ENCODE measurements at regions not wholly inside any gene's neighbourhood (a gene's known extent, or its start where the extent isn't known, plus 50 kb on each side); places are given as distances from the start of the nearest gene placed in this dataset.

DNA sequence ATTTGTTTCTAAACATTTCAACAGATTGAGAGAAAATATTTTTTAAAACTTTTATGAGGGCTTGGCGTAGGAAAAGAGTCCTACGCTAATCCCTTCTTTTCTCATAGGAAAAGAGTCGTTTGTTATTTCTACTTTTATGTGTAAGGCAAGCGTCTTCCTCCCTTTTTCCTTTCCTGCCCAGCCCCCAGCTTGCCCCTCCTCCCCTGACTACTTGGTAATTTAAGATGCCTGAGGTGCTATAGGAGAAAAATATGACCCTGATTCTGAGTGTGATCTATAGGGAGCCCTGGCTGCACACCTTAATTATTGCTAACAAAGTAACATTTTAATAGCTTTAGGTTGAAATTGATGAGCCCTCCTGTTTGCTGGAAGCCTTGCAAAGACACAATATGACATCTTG is 373.6 kb downstream of the PBX1 start:
- TF ChIP-seq, protein P1, sequence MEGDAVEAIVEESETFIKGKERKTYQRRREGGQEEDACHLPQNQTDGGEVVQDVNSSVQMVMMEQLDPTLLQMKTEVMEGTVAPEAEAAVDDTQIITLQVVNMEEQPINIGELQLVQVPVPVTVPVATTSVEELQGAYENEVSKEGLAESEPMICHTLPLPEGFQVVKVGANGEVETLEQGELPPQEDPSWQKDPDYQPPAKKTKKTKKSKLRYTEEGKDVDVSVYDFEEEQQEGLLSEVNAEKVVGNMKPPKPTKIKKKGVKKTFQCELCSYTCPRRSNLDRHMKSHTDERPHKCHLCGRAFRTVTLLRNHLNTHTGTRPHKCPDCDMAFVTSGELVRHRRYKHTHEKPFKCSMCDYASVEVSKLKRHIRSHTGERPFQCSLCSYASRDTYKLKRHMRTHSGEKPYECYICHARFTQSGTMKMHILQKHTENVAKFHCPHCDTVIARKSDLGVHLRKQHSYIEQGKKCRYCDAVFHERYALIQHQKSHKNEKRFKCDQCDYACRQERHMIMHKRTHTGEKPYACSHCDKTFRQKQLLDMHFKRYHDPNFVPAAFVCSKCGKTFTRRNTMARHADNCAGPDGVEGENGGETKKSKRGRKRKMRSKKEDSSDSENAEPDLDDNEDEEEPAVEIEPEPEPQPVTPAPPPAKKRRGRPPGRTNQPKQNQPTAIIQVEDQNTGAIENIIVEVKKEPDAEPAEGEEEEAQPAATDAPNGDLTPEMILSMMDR (IDR thresholded peaks at IDR 0.05) = no peak
- no peak for TF ChIP-seq POLR2A (IDR thresholded peaks at IDR 0.05)

Data from lower leg skin (tissue), 3 donors.